Stimulated activated naive CD4-positive, alpha-beta T cell treated with Interleukin-2 at 50 U/mL for 16 hours (primary cell): ENCODE measurements at regions not wholly inside any gene's neighbourhood (a gene's known extent, or its start where the extent isn't known, plus 50 kb on each side); places are given as distances from the start of the nearest gene placed in this dataset.

ENCODE experiments used
- DNase-seq: peaks from one replicate; lab custom pipeline; 2025; lab: John Stamatoyannopoulos, UW

GRCh38 chr4:65789805-65790204 is 119.5 kb upstream of the EPHA5 start:
- no peak for DNase-seq

- no peak for DNase-seq
Measured at GRCh38 chr4:65789341-65789740, 119.1 kb upstream of the EPHA5 start.

GRCh38 chr4:65777270-65777669 is 107.0 kb upstream of the EPHA5 start:
- DNase-seq: no peak

- DNase-seq: no peak
Measured at GRCh38 chr4:65773636-65774035, 103.3 kb upstream of the EPHA5 start.

GRCh38 chr4:65747386-65747785 is 77.1 kb upstream of the EPHA5 start:
- no peak for DNase-seq

- DNase-seq: no peak
Measured at GRCh38 chr4:65738134-65738533, 67.8 kb upstream of the EPHA5 start.

- no peak for DNase-seq
Measured at GRCh38 chr4:65737672-65738071, 67.4 kb upstream of the EPHA5 start.

GRCh38 chr4:65724973-65725372 is 54.7 kb upstream of the EPHA5 start:
- no peak for DNase-seq
